ENCODE measurements at regions not wholly inside any gene's neighbourhood (a gene's known extent, or its start where the extent isn't known, plus 50 kb on each side); places are given as distances from the start of the nearest gene placed in this dataset.

DNA sequence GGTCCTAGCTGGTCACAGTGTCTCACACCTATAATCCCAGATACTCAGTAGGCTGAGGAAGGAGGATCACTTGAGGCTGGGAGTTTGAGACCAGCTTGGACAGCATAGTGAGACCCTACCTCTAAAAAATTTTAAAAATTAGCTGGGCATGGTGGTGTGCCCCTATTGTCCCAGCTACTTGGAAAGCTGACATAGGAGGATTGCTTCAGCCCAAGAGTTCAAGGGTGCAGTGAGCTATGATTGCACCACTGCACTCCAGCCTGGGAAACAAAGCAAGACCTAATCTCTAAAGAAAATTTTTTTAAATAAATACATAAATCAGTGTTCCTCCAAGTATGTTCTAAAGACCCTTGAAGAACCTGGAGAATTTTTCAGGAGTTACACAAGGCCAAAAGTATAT lies 50.6 kb upstream of the GNAO1 start:
- no peak for DNase-seq (ENCODE audit: low read depth)

DNA sequence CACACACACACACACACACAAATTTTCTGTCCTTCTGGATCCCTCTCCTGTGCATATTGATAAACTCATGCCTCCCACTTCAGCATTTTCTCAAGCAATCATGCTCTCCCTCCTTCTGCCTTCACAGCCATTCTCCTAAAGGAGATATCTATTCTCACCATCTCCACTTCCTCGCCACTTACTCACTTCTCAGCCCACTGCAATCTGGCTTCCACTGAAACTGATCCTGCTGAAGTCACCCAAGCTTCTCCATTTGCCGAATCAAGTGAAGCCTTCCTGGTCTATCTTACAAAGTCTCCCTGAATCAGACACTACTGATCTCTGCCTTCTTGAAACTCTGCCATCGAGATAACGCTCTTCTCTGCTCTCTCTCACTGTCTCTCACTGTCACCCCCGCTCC lies 54.0 kb upstream of the GNAO1 start:
- no peak for DNase-seq (ENCODE audit: low read depth)

DNA sequence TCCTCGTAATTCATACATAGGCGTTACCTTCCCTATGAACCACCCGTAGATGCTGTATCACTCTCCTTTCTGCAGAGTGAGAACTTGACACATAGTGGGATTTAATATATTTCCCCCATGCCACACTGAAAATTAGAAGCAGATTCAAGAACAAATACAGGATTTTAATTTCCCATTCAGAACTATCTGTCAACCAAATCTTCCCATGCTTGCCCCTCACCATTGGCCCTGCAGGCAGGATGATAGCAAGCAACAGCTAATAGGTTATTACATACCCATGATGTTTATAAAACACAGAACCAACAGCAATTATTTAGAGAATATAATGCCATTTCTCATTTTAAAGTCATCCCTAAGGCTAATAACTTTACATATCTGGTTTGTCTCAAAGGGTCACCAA lies 55.0 kb upstream of the GNAO1 start:
- DNase-seq (ENCODE audit: low read depth) = no peak

DNA sequence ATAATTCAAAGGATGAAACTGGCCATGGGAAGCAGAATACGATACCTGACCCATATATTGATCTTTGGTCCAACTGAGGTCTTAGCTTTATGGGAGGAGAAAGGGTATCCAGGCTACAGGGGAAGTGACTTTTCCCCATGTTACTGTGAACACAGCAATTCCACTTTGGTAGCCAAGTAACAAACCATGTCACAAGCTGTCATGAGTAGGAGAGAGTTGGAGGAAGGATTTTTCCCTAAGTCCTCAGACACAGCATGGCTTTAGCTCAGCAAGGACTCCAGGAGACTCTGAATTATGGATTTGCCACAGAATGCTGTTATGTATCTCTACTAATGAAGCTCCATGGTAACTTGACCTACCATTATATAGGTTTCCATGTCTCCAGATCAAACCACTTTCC lies 56.5 kb upstream of the GNAO1 start:
- DNase-seq (ENCODE audit: low read depth) = no peak

DNA sequence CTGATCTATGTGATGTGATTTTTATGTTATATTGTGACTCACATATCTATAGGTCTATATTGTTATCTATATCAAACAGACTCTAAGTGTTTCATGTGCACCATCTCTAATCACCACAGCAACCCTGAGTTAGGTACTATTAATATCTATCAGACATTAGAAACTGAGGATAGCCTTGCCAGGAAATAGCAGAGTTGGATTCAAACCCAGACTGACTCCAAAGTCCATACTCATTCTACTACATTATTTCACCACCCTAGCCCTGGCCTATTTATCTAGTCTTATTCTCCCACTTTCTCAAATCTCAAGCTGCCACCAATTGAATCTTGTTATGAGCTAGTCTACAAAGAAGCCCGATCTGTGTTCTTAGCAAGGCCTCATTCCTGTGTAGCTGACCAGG lies 65.4 kb upstream of the GNAO1 start:
- no peak for DNase-seq (ENCODE audit: low read depth)

DNA sequence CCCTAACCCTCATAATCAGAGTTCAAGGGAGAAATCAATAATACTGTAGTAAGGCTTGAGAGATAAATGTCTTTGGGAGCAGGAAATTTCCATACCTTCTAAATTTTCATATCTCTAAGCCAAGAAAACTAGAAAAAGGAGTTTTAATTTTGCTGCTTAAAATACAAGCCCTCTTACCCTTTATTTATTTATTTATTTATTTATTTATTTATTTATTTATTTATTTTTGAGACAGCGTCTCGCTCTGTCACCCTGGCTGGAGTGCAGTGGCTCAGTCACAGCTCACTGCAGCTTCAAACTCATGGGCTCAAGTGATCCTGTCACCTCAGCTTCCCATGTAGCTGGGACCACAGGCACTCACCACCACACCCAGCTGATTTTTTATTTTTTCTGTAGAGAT lies 69.0 kb upstream of the GNAO1 start:
- DNase-seq (ENCODE audit: low read depth) = no peak

DNA sequence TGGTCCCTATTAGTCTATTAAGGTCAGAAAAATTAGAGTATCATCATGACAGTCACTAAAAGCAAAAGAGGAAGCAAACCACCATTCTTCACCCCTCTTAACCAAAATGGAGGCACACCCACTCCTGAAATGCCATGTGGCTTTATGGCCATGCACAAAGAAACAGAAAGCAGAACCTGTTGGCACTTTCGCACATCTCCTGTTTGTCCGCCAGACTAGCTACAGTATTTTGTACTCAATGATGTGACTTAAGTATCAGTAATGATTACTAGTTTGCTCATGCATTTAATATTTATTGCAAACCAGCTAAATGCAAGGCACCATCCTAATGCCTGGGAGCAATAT lies 70.2 kb upstream of the GNAO1 start:
- DNase-seq (ENCODE audit: low read depth) = no peak

DNA sequence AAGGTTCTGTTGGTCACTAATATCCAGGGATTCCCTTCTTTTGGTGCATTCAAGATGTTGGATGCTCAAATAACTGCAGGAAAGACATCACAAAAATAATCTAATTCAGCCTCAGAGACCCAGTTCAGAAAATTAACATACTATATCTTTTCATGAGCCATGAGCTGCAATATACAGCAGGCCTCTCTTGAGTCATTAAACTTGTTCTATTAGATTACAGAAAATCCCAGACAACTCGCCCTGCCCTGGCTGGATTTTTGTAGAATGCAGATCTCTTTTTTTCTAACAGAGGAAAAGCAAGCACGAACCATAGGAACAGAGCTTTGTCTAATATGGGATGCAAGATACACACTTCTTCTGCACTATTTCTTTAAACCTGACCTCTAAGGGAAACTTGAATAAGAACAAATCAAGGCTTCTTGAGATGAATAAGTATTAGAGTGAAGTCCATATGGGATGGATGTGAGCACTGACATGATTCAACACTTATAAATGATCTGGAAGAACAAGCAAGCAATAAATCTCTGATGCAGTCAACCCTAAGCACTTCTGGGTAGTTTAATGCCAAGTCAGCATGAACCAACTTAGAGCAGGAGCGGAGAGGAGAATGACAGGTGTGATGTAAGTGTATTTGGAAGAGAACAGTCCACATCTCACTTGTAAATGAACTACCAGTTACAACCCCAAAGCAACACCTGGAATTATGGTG lies 70.7 kb upstream of the GNAO1 start:
- DNase-seq (ENCODE audit: low read depth) = no peak

DNA sequence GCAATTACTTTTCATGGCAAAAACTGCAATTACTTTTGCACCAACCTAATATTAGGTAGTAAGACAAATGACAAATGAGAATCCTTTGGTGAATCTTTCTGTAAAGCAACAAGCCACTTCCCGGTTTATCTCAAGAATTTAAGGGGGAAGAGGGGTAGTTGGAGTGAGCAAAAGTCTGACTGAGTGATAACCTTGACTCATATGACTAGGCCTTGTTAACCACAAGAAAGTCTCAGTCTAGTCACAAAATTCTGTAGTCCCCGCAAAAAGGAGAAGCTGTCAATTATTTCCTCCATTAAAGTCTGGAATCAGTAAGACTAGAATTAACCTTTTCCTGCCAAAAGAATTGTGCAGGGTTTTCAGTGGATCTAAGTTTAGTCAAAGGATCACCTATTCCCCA lies 72.2 kb upstream of the GNAO1 start:
- DNase-seq (ENCODE audit: low read depth) = no peak

DNA sequence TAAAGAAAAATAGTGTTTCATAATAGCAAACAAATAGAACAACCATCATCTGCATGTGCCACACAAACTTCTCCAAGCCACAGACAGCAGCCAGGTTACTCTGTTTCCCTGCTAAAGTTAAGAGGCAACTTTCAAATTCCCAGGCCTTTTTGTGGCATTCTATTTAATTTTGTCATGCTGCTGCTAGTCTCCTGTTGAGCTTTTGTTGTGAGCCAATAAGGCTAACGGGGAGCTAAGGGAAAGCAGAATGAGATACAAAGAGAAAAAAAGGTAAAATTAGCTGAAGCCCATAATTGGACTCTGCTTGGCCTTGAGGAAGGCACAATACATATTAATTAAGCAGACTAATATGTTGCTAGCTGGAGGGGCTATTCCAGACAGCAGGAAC lies 74.7 kb upstream of the GNAO1 start:
- no peak for DNase-seq (ENCODE audit: low read depth)

DNA sequence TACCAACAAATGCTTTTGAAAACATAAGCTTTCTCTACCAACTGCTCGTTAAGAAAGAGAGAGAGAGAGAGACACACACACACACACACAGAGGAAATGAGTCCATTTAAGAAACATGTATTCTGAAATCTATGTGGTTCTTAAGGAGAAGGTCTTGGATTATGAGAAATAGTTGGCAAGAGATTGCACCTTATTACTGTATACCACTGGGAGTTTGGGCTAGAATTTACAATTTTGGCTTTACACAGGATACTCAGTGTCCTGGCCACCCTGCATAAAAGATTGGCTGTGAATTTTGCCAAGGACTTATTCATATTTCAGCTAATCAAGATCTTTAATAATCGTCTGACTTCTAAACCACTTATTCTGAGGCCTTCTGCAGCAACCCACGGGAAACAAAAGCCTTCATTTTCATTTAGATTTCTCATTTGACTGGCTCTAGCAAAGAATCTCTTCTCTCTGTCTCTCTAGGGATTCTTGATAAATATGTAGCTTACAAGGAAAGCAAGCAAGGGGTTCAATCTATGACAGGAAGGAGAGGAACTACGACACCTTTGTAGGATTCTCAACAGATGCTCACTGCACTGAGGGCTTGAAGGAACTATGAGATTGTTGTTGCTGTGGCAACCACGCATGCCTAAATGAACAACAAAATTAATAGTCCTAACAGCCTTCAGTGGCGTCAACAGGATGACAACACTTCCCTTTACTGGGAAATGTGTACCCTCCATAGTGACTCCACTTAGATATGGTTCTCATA lies 75.3 kb upstream of the GNAO1 start:
- no peak for DNase-seq (ENCODE audit: low read depth)

DNA sequence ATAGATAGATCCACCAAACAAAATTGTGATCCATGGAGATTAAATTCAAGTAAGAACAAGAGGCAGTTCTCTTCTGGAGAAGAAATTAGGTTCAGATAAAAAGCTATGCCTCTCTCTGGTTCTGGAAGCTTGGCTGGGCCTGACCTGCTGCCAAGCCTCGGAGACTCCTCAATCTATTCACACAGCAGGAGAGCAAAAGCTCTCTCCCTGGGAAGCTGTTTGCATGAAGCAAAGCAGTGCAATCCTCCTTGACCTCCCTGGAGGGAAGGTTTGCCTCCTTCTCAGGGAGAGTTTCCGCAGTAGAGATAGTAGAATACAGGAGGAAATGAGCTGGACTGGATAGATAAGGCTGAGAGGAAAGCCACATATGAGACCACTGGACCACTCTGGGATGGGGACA lies 78.1 kb upstream of the GNAO1 start:
- no peak for DNase-seq (ENCODE audit: low read depth)

DNA sequence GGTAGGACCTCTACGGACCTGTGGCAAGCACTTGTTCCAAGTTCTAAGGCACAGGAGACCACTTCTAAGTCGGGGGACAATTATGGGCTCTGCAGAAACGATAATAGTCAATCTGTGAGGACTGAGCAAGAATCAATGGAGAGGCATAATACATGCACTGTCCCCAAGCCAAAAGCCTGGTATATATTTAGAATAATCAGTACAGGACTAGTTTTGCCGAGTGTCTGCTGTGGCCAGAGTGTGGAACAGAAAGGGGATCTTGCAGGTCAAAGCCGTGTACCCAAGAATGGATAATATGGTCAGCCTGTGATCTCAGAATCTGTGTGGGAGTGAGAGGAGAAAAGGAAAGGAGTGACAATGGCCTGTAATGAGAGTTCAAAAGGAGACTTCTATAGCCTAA lies 80.2 kb upstream of the GNAO1 start:
- DNase-seq (ENCODE audit: low read depth) = no peak

DNA sequence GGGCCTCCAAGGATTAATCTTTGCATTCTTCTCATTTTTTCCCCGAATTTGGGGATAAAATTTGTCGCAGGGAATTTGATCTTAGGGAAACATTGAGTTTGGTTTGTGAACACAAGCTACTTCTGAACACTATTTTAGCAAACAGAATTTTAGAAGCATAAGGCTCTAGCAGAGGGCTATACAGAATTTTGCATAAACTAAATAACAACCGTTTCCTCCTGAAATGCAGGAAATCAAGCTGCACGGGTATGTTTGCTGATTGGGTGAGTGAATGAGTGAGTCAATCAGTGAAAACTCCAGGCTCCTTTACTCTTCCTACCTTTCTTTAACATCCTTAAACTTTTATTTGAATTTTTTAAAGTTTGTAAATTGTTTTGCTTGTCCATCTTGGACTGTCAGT lies 81.3 kb upstream of the GNAO1 start:
- no peak for DNase-seq (ENCODE audit: low read depth)

DNA sequence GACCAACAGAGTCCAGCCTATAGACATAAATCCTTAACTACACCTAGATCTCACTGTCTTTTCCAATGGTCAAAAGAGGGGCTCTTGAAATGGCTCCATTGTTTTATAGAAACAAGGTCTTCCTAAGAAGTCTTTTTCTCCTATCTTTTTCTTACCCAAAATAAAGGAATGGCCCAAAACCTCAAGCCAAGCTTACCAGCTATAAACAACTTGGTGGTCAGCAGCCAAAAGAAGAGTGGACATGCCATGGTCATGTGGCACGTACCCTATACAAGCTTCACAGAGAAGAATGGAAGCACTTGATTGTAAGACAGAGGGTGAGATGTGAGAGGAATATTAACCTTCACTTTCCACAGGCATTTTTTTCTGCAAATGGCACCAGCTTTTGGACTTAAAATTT lies 82.1 kb upstream of the GNAO1 start:
- no peak for DNase-seq (ENCODE audit: low read depth)

DNA sequence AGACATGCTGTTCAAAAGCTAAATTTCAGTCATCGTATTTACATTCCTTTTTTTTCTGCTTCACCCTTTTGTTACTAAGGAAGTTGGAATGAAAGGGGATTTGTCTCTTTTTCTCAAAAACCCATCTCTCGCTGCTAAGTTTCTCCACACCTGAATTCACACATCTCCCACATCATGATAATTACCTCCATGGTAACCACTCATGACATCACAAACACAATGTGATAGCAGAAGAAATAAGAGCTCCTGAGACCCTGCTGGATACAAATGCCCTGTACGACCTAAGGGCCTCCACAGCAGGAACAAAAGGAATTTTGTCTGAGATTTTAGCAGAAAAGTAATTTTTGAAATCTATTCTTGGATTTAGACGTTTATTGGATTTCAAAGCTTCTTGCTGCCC lies 82.6 kb upstream of the GNAO1 start:
- no peak for DNase-seq (ENCODE audit: low read depth)

DNA sequence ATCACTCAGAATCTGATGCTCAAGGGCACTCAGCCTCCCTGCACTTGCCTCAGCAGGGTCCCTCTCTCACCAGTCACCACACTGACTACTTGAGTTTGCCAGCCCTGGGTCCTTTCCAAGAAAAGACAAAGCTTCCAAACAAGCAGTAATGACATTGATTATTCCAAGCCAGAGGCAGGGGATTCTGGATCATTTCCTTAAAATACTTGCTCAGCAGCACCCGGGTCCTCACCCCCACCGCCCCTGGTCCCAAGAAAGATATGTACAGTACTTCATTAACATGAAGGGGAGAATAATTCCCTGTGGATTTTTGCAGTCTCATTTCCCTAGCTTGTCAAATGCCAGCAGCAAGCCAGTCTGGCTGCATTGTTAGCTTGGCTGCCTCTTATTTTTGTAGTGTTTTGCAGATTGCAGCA lies 83.2 kb upstream of the GNAO1 start:
- no peak for DNase-seq (ENCODE audit: low read depth)

DNA sequence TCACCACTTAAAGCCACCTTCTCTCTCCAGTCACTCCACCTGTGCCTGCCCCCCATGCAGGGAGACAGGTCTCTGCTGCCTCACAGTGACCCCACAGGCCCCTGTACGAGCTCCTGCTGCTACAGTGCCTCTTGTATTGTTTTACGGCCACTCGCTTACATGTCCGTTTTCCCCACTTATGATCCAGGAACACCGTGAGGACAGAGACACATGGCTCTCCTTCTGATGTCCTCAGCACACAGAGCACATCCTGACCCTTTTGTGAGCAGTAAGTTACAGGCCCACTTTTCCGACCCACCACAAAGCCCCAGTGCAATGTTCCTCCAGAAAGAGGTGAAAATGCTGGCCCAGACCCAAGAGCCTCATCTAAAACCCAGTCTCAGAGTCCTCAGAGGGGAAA lies 84.8 kb upstream of the GNAO1 start:
- DNase-seq (ENCODE audit: low read depth) = no peak

DNA sequence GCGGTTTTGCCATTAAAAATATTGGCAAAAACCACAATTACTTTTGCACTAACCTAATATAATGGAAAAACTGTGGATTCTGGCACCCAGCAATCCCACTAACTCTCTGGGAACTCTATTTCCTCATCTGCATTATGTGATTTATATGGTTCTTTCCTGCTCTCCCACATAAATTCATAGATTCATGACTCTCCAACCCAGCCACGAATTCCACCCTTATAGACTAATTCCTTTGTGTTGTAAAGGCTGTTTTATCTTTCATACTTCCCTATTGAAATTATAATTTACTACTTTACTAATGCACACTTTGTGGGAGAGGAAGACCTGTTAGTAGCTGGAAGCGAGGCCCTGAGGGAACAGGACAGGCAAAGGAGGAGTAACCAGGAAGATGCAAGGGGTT lies 88.4 kb upstream of the GNAO1 start:
- DNase-seq (ENCODE audit: low read depth) = no peak

DNA sequence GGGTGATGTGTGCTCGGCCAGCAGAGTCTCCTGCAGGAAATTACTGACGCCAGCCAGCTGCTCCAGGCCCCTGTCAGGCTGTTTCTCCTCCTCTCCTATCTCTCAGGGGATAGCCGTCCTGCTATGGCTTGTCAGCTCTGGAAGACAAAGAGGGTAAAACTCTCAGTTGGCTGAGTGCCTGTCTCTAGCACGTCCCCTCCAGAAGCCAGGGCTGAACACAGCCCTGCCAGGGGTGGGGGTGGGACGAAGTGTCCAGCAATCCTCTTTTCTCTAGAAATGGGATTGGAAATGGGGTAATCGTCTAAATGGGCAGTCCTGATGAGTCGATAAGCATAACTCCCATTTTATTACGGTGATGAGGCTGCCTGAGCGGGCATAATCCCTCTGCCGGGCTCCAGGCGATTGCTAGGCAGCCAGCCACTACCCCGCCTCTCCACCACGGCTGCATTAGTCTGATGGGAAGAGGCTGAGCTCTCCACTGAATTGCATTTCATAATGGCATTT lies 89.1 kb upstream of the GNAO1 start:
- DNase-seq (ENCODE audit: low read depth) = peak; percentile 3

DNA sequence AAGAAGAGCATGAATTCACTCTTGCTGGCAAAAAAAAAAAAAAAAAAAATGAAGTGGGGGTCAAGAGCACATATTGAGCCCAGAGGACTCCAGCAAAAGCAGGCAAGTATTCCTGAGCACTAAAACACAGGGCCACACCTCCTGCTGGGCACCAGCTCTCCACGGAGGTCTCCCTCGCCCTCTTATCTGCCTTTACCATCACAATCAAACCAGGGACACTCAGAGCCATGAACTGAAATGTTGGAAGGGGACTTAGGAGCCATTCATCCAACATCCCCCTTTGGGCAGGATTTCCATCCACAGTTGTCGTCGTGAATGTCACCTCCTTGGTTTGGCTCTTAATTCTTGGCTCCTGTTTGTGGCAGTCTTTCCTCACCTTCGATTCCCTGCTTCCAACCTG lies 89.8 kb upstream of the GNAO1 start:
- DNase-seq (ENCODE audit: low read depth) = no peak

DNA sequence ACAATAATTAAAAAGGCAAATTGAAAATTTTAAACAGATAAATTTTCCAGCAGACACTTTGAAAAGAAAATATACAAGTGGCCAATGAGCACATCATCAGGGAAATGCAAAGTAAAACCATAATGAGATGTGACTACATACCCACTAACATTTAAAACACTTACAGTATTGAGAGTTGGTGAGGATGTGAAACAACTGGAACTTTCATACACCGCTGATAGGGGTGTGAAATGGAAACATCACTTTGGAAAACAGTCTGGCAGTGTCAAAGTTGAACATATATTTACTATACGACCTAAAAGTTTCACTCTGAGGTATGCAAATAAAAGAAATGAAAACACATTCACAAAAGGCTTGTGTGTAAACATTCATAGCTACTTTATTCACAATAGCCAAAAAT lies 94.0 kb upstream of the GNAO1 start:
- no peak for DNase-seq (ENCODE audit: low read depth)

DNA sequence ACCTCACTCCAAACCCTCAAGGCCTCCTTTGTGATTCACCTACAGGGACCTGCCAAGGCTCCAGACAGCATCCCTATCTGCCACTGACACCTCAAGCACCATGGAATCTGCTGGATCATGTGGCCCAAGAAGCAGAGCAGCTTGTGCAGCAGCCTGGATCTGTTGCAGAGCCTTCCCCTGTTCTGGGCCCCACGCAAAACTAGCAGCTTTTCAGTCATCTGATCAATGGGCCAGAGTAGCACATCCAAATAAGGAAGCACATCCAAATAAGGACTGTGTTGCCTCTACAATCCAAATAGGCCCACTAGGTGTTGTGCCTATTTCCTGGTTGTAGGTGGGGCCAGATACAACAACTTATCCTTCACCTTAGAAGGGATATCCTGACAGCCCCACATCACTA lies 97.1 kb upstream of the GNAO1 start:
- DNase-seq (ENCODE audit: low read depth) = no peak

DNA sequence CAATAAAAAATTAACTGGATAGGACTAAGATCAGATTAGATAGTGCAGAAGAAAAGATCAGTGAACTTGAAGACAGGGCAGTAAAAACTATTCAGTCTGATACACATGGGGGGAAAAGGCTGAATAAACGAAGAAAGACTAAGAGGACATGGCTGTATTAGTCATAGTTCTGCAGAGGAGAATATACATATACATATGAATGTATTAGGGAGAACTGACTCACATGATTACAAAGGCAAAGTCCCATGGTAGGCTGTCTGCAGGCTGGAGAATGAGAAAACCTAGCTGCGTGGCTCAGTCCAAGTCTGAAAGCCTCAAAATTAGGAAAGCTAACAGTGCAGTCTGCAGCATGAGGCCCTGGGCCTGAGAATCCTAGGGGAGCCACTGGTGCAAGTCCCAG lies 98.2 kb upstream of the GNAO1 start:
- DNase-seq (ENCODE audit: low read depth) = peak; percentile 30

Measured in ELR (cell line).